DND-41 (cell line): ENCODE measurements at regions not wholly inside any gene's neighbourhood (a gene's known extent, or its start where the extent isn't known, plus 50 kb on each side); places are given as distances from the start of the nearest gene placed in this dataset.

Source experiments
- ATAC-seq: fragments of 200-7000 bp; cut with Tn5 transposase; 3 replicates; pipeline ENCODE4 v1.9.1; 2021; ENCODE audit warnings: low read depth; ENCODE audit not compliant: insufficient read depth
- DNase-seq: peaks from one replicate; pipeline ENCODE4 v3.0.0-alpha.2; 2020
- H2AFZ ChIP-seq: 2 replicates; pipeline ENCODE4 v1.6.0; 2012; ENCODE audit warnings: low read depth, low read length
- H3K27ac ChIP-seq: 2 replicates; pipeline ENCODE4 v1.5.1; 2012; ENCODE audit warnings: low read length, inconsistent platforms
- H3K27me3 ChIP-seq: fragments of 200-600 bp; sonication (generic); 2 replicates; pipeline ENCODE4 v1.6.0; 2012; ENCODE audit warnings: low read length, mild to moderate bottlenecking, inconsistent platforms; ENCODE audit not compliant: insufficient read depth, poor library complexity
- H3K36me3 ChIP-seq: 2 replicates; pipeline ENCODE4 v1.5.1; 2012; ENCODE audit warnings: low read length, inconsistent platforms; ENCODE audit not compliant: insufficient read depth
- H3K4me1 ChIP-seq: 2 replicates; pipeline ENCODE4 v1.5.1; 2012; ENCODE audit warnings: mild to moderate bottlenecking, low read length; ENCODE audit not compliant: insufficient read depth
- H3K4me2 ChIP-seq: 2 replicates; pipeline ENCODE4 v1.6.0; 2012; ENCODE audit warnings: mild to moderate bottlenecking, moderate library complexity, low read length, inconsistent platforms; ENCODE audit not compliant: insufficient read depth
- H3K4me3 ChIP-seq, 2 experiments: fragments of 200-600 bp in 1 of 2; shearing (Covaris generic) in 1 of 2; 2 replicates each; pipeline ENCODE4 v1.5.1; 2012 to 2016; ENCODE audit warnings: inconsistent platforms in 2 of 2, low read length in 2 of 2, mild to moderate bottlenecking in 2 of 2, low read depth in 1 of 2, moderate library complexity in 1 of 2
- H3K79me2 ChIP-seq: 2 replicates; pipeline ENCODE4 v1.6.0; 2012; ENCODE audit warnings: low read length, inconsistent platforms; ENCODE audit not compliant: insufficient read depth
- H3K9ac ChIP-seq: 2 replicates; pipeline ENCODE4 v1.6.0; 2012; ENCODE audit warnings: low read depth, mild to moderate bottlenecking, inconsistent platforms, low read length, moderate library complexity
- H3K9me3 ChIP-seq: 2 replicates; pipeline ENCODE4 v1.5.1; 2012; ENCODE audit warnings: low read length, moderate library complexity, mild to moderate bottlenecking, inconsistent platforms; ENCODE audit not compliant: insufficient read depth, severe bottlenecking
- H4K20me1 ChIP-seq: 2 replicates; pipeline ENCODE4 v1.6.0; 2012; ENCODE audit warnings: low read length; ENCODE audit not compliant: insufficient read depth
- EZH2 ChIP-seq: IDR thresholded peaks from 3 replicates; pipeline ENCODE4 v1.6.1; 2012; ENCODE audit warnings: borderline replicate concordance, low read depth, mild to moderate bottlenecking, moderate library complexity, low read length, inconsistent platforms; ENCODE audit not compliant: severe bottlenecking
- TF ChIP-seq, protein P1 (sequence below): IDR thresholded peaks from 2 replicates; pipeline ENCODE4 v1.5.1; 2012; ENCODE audit warnings: borderline replicate concordance, low read length, moderate library complexity, mild to moderate bottlenecking; ENCODE audit not compliant: poor library complexity, severe bottlenecking; ENCODE audit errors: extremely low read depth

DNA sequence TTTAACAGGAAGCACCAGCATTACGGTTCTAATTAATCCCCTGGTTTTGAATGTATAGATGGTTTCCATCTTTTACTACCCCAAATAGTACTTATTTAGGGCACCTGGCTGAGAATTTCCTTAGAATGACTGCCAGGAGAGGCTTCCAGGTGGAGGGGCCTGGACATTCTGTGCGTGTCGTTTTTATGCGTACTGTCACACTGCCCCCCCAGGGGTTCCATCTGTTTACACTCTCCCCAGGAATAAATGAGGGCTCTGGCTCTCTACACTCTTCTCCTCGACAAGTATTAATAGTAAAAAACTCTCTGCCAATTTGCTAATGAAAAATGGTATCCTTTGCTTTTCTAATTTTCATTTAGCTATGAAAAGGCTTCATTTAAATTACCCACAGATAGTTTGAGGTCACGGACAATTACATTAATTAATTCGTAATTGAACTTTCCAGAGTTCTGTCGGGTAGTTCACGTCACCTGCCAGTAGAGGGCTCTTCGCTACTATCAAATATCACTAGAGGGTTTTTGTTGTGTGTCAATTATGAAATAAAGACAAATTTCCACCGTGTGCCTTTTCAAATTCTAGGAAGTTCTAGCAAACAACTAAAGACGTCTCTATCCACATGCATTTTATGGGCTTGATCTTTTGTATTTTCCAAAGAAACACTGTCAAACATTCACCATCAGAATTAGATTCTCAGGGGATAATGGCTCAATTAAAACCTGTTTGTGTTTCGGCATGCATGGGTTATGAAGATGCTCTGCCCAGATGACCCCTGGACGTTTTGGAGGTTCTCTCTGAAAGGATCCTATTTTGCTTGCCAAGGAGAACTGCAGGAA lies 88.8 kb upstream of the ASB18 start:
- no peak for TF ChIP-seq EZH2
- TF ChIP-seq, protein P1, sequence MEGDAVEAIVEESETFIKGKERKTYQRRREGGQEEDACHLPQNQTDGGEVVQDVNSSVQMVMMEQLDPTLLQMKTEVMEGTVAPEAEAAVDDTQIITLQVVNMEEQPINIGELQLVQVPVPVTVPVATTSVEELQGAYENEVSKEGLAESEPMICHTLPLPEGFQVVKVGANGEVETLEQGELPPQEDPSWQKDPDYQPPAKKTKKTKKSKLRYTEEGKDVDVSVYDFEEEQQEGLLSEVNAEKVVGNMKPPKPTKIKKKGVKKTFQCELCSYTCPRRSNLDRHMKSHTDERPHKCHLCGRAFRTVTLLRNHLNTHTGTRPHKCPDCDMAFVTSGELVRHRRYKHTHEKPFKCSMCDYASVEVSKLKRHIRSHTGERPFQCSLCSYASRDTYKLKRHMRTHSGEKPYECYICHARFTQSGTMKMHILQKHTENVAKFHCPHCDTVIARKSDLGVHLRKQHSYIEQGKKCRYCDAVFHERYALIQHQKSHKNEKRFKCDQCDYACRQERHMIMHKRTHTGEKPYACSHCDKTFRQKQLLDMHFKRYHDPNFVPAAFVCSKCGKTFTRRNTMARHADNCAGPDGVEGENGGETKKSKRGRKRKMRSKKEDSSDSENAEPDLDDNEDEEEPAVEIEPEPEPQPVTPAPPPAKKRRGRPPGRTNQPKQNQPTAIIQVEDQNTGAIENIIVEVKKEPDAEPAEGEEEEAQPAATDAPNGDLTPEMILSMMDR = peak; percentile 86
- Histone ChIP-seq H3K9ac (no peak overlapping the region), H3K27me3 (no peaks in the 10 kb centered on the region), H2AFZ (no peak overlapping the region), H3K36me3 (no peaks in the 10 kb centered on the region), H3K27ac (no peak overlapping the region), H3K4me3 (no peak overlapping the region), H3K4me2 (no peak overlapping the region), H3K4me1 (no peaks in the 10 kb centered on the region), H3K79me2 (no peaks in the 10 kb centered on the region), H4K20me1 (no peaks in the 10 kb centered on the region), H3K9me3 (no peaks in the 10 kb centered on the region)
- DNase-seq = peak; percentile 37
- ATAC-seq = peak; percentile 52; the same call in 1 of the 3 replicates

DNA sequence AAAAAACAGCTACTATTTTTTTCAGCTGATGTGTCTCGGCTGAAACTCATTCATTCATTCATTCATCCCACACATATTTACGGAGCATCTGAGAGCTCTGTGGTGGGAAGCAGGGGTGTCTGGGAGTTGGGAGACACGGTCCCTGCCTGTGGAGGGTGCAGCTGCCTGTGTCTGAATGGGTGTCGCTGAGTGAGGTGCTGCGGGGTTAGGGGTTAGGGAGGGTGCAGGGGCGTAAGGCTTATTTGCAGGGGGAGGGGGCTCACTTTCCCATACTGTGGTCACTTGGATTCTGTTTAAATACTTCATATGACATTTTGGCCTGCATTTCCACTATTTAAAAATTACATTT lies 89.4 kb upstream of the ASB18 start:
- H2AFZ ChIP-seq = no peak overlapping the region
- TF ChIP-seq, protein P1 = no peak
- no peak for TF ChIP-seq EZH2
- H3K36me3 ChIP-seq = no peaks in the 10 kb centered on the region
- H4K20me1 ChIP-seq = no peaks in the 10 kb centered on the region
- no peaks in the 10 kb centered on the region for H3K9me3 ChIP-seq
- DNase-seq (no peak), ATAC-seq (no peak)
- H3K27me3 ChIP-seq = no peaks in the 10 kb centered on the region
- H3K4me1 ChIP-seq = no peaks in the 10 kb centered on the region
- H3K4me2 ChIP-seq = no peak overlapping the region
- no peaks in the 10 kb centered on the region for H3K79me2 ChIP-seq
- H3K27ac ChIP-seq = no peak overlapping the region
- H3K4me3 ChIP-seq = no peak overlapping the region
- no peak overlapping the region for H3K9ac ChIP-seq

DNA sequence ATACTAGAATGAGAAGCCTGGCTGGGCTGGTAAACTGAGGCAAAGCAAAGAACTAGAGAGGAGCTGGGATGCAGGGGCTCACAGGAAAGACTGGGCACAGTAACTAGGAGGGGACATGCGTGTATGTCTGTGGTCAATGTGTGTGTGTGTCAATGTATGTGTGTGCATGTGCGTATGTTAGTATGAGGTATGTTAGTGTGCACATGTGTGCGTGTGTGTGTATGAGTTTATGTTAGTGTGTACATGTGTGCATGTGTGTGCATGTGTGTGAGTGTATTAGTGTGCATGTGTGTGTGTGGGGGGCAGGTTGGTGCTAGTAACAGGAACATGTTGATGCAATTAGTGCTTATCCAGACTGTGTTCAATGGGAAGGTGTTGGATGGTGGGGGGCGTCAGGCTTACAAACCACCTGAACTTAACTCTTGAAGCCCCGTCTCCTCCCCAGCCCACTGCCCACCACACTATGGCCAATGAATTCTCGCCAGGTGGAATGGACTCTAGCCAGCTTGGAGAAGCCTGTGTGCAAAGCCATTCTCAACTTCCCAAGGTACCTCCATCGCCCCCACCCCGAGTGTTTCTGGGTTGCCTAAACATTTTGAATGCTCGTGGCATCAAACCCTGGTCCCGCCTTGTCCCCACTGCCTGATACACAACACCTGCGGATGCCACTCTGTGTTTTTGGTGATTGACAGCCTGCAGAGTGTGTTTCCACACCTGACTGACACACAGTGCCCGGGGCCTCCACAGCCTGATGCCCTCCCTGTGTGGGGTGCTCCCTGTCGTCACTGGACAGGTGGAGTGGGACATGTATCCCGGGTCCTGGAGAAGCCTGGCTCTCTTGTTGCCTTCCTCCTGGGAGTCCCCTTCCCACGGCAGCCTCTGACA lies 90.1 kb upstream of the ASB18 start:
- no peak overlapping the region for H2AFZ ChIP-seq
- no peaks in the 10 kb centered on the region for H3K79me2 ChIP-seq
- no peak overlapping the region for H3K9ac ChIP-seq
- DNase-seq = no peak
- H3K4me3 ChIP-seq = no peak overlapping the region
- H4K20me1 ChIP-seq = no peaks in the 10 kb centered on the region
- no peak overlapping the region for H3K4me2 ChIP-seq
- TF ChIP-seq EZH2 = no peak
- TF ChIP-seq, protein P1 = no peak
- no peak overlapping the region for H3K27ac ChIP-seq
- H3K9me3 ChIP-seq = no peaks in the 10 kb centered on the region
- no peak for ATAC-seq
- H3K36me3 ChIP-seq = no peaks in the 10 kb centered on the region
- no peaks in the 10 kb centered on the region for H3K4me1 ChIP-seq
- peaks cover under 1% of the 10 kb centered on the region for H3K27me3 ChIP-seq
